Trophoblast cell (in vitro differentiated cells and primary cell): ENCODE measurements at regions not wholly inside any gene's neighbourhood (a gene's known extent, or its start where the extent isn't known, plus 50 kb on each side); places are given as distances from the start of the nearest gene placed in this dataset.

ENCODE experiments used
- DNase-seq, 2 donors: peaks; one replicate each; pipeline ENCODE4 v3.0.0-alpha.2; 2016
- H2AFZ ChIP-seq: 2 replicates; pipeline ENCODE4 v1.6.1; 2013; ENCODE audit warnings: low read length, moderate library complexity, mild to moderate bottlenecking; ENCODE audit not compliant: insufficient read depth, poor library complexity
- H2AK5ac ChIP-seq: 2 replicates; pipeline ENCODE4 v1.6.1; 2013; ENCODE audit warnings: mild to moderate bottlenecking, low read length
- H2BK120ac ChIP-seq: 2 replicates; pipeline ENCODE4 v1.6.1; 2013; ENCODE audit warnings: low read length, mild to moderate bottlenecking, moderate library complexity; ENCODE audit not compliant: insufficient read depth, poor library complexity
- H2BK12ac ChIP-seq: 2 replicates; pipeline ENCODE4 v1.6.1; 2013; ENCODE audit warnings: mild to moderate bottlenecking, low read length, moderate library complexity
- H2BK5ac ChIP-seq: 2 replicates; pipeline ENCODE4 v1.6.1; 2013; ENCODE audit warnings: low read length, low read depth, moderate library complexity, mild to moderate bottlenecking; ENCODE audit not compliant: poor library complexity
- H3K14ac ChIP-seq: 2 replicates; pipeline ENCODE4 v1.6.1; 2013; ENCODE audit warnings: mild to moderate bottlenecking, low read length
- H3K18ac ChIP-seq: 2 replicates; pipeline ENCODE4 v1.6.1; 2013; ENCODE audit warnings: mild to moderate bottlenecking, low read length
- H3K23ac ChIP-seq: 2 replicates; pipeline ENCODE4 v1.6.1; 2013; ENCODE audit warnings: low read length
- H3K27ac ChIP-seq: 2 replicates; pipeline ENCODE4 v1.5.1; 2013; ENCODE audit warnings: low read depth, mild to moderate bottlenecking, inconsistent platforms, low read length, moderate library complexity
- H3K27me3 ChIP-seq: 2 replicates; pipeline ENCODE4 v1.6.1; 2013; ENCODE audit warnings: inconsistent platforms, mild to moderate bottlenecking, low read length, moderate library complexity; ENCODE audit not compliant: insufficient read depth
- H3K36me3 ChIP-seq, 2 experiments: 1 replicate in 1 of 2; 2 replicates in 1 of 2; pipeline ENCODE4 v1.6.1; 2013; ENCODE audit warnings: low read length in 2 of 2, mild to moderate bottlenecking in 2 of 2, moderate library complexity in 1 of 2; ENCODE audit not compliant: insufficient read depth in 2 of 2, control insufficient read depth in 1 of 2
- H3K4ac ChIP-seq: 2 replicates; pipeline ENCODE4 v1.6.1; 2013; ENCODE audit warnings: low read depth, mild to moderate bottlenecking, low read length, moderate library complexity
- H3K4me1 ChIP-seq, 2 experiments: 1 replicate in 1 of 2; 2 replicates in 1 of 2; pipeline ENCODE4 v1.6.1; 2013; ENCODE audit warnings: low read length in 2 of 2, mild to moderate bottlenecking in 2 of 2, moderate library complexity in 1 of 2; ENCODE audit not compliant: insufficient read depth in 2 of 2, control insufficient read depth in 1 of 2
- H3K4me2 ChIP-seq: 2 replicates; pipeline ENCODE4 v1.6.1; 2013; ENCODE audit warnings: inconsistent platforms, mild to moderate bottlenecking, low read length, moderate library complexity
- H3K4me3 ChIP-seq: 2 replicates; pipeline ENCODE4 v1.5.1; 2013; ENCODE audit warnings: mild to moderate bottlenecking, low read depth, low read length, inconsistent platforms
- H3K79me1 ChIP-seq: one replicate; pipeline ENCODE4 v1.6.1; 2013; ENCODE audit warnings: low read length
- H3K79me2 ChIP-seq: 2 replicates; pipeline ENCODE4 v1.6.1; 2013; ENCODE audit warnings: low read length, mild to moderate bottlenecking; ENCODE audit not compliant: control insufficient read depth, insufficient read depth, poor library complexity
- H3K9ac ChIP-seq: 2 replicates; pipeline ENCODE4 v1.6.1; 2013; ENCODE audit warnings: mild to moderate bottlenecking, low read length
- H3K9me3 ChIP-seq: 2 replicates; pipeline ENCODE4 v1.6.1; 2013; ENCODE audit warnings: low read depth, mild to moderate bottlenecking, control low read depth, inconsistent platforms, low read length; ENCODE audit not compliant: insufficient read depth
- H4K12ac ChIP-seq: 2 replicates; pipeline ENCODE4 v1.6.1; 2013; ENCODE audit warnings: low read depth, mild to moderate bottlenecking, low read length, moderate library complexity
- H4K8ac ChIP-seq: 2 replicates; pipeline ENCODE4 v1.6.1; 2013; ENCODE audit warnings: low read depth, mild to moderate bottlenecking, low read length, moderate library complexity
- H4K91ac ChIP-seq: one replicate; pipeline ENCODE4 v1.6.1; 2013; ENCODE audit warnings: low read depth, mild to moderate bottlenecking, low read length, moderate library complexity
- WGBS: extraction: QIAGEN DNeasy Blood & Tissue Kit; methylation state at CpG from one replicate; pipeline ENCODE4 v1.1.7; 2013; ENCODE audit warnings: missing lambda C conversion rate; ENCODE audit not compliant: insufficient read length, insufficient coverage; ENCODE audit errors: extremely low coverage; 5-methylcytosine and 5-hydroxymethylcytosine counted together

- no peak for DNase-seq
- H3K79me1 ChIP-seq, result no peaks in the 10 kb centered on the region
- no peak overlapping the region for H4K8ac ChIP-seq
- no peak overlapping the region for H3K14ac ChIP-seq
- H2BK5ac ChIP-seq, result no peak overlapping the region
- H3K4me3 ChIP-seq, result no peak overlapping the region
- no peak overlapping the region for H3K27ac ChIP-seq
- no peak overlapping the region for H3K18ac ChIP-seq
- no peak overlapping the region for H2BK120ac ChIP-seq
- no peak overlapping the region for H3K4ac ChIP-seq
- no peaks in the 10 kb centered on the region for H3K9me3 ChIP-seq
- H2BK12ac ChIP-seq, result no peak overlapping the region
- no peak overlapping the region for H4K12ac ChIP-seq
- H4K91ac ChIP-seq, result no peak overlapping the region
- H3K79me2 ChIP-seq, result no peaks in the 10 kb centered on the region
- no CpG with 5 or more reads among the region's 3 CpGs for WGBS
- H3K27me3 ChIP-seq, result no peaks in the 10 kb centered on the region
- no peak overlapping the region for H2AFZ ChIP-seq
- no peak overlapping the region for H3K9ac ChIP-seq
- H3K4me1 ChIP-seq, result no peaks in the 10 kb centered on the region
- no peak overlapping the region for H2AK5ac ChIP-seq
- H3K23ac ChIP-seq, result no peak overlapping the region
- H3K4me2 ChIP-seq, result no peak overlapping the region
- H3K36me3 ChIP-seq, result no peaks in the 10 kb centered on the region
These were observed 993.5 kb downstream of the SLC6A15 start for GRCh38 chr12:83919081-83919480.

- Histone ChIP-seq H2AK5ac (no peak overlapping the region), H4K8ac (no peak overlapping the region), H3K4me1 (no peaks in the 10 kb centered on the region), H4K91ac (no peak overlapping the region), H4K12ac (no peak overlapping the region), H3K79me1 (no peaks in the 10 kb centered on the region), H2BK5ac (no peak overlapping the region), H3K36me3 (no peaks in the 10 kb centered on the region), H3K4me3 (no peak overlapping the region), H3K4ac (no peak overlapping the region), H3K27ac (no peak overlapping the region), H3K14ac (no peak overlapping the region), H3K4me2 (no peak overlapping the region), H3K23ac (no peak overlapping the region), H2AFZ (no peak overlapping the region), H3K27me3 (no peaks in the 10 kb centered on the region), H3K18ac (no peak overlapping the region), H2BK12ac (no peak overlapping the region), H3K79me2 (no peaks in the 10 kb centered on the region), H2BK120ac (no peak overlapping the region), H3K9ac (no peak overlapping the region), H3K9me3 (no peaks in the 10 kb centered on the region)
- WGBS, result no CpG with 5 or more reads among the region's 6 CpGs
- no peak for DNase-seq
These were observed 1008.4 kb downstream of the SLC6A15 start for GRCh38 chr12:83904175-83904574.

GRCh38 chr12:83896416-83896815 is 1016.2 kb downstream of the SLC6A15 start:
- DNase-seq, result no peak
- Histone ChIP-seq H3K4me3 (no peak overlapping the region), H3K27me3 (no peaks in the 10 kb centered on the region), H3K79me2 (no peaks in the 10 kb centered on the region), H3K23ac (no peak overlapping the region), H3K36me3 (no peaks in the 10 kb centered on the region), H3K9ac (no peak overlapping the region), H2AK5ac (no peak overlapping the region), H3K9me3 (no peaks in the 10 kb centered on the region), H3K4me1 (no peaks in the 10 kb centered on the region), H4K12ac (no peak overlapping the region), H4K91ac (no peak overlapping the region), H2BK5ac (no peak overlapping the region), H2AFZ (no peak overlapping the region), H2BK12ac (no peak overlapping the region), H3K4me2 (no peak overlapping the region), H3K4ac (no peak overlapping the region), H3K79me1 (no peaks in the 10 kb centered on the region), H4K8ac (no peak overlapping the region), H3K14ac (no peak overlapping the region), H2BK120ac (no peak overlapping the region), H3K27ac (no peak overlapping the region), H3K18ac (no peak overlapping the region)
- WGBS, result no CpG with 5 or more reads among the region's 2 CpGs

- no CpG with 5 or more reads among the region's 1 CpG for WGBS
These were observed 1019.5 kb downstream of the SLC6A15 start for GRCh38 chr12:83893101-83893500.

More at GRCh38 chr12:83893101-83893500, 1019.5 kb downstream of the SLC6A15 start:
- Histone ChIP-seq H3K23ac (no peak overlapping the region), H4K91ac (no peak overlapping the region), H3K4me3 (no peak overlapping the region), H4K8ac (no peak overlapping the region), H3K36me3 (no peaks in the 10 kb centered on the region), H3K79me2 (no peaks in the 10 kb centered on the region), H2BK5ac (no peak overlapping the region), H3K4me1 (no peaks in the 10 kb centered on the region), H3K9me3 (no peaks in the 10 kb centered on the region), H3K14ac (no peak overlapping the region), H2AK5ac (no peak overlapping the region), H3K27ac (no peak overlapping the region), H3K18ac (no peak overlapping the region), H3K4ac (no peak overlapping the region), H2BK120ac (no peak overlapping the region), H3K9ac (no peak overlapping the region), H2BK12ac (no peak overlapping the region), H3K27me3 (no peaks in the 10 kb centered on the region), H3K79me1 (no peaks in the 10 kb centered on the region), H2AFZ (no peak overlapping the region), H4K12ac (no peak overlapping the region), H3K4me2 (no peak overlapping the region)
- DNase-seq, result no peak
